ENCODE measurements at regions not wholly inside any gene's neighbourhood (a gene's known extent, or its start where the extent isn't known, plus 50 kb on each side); places are given as distances from the start of the nearest gene placed in this dataset.

DNA sequence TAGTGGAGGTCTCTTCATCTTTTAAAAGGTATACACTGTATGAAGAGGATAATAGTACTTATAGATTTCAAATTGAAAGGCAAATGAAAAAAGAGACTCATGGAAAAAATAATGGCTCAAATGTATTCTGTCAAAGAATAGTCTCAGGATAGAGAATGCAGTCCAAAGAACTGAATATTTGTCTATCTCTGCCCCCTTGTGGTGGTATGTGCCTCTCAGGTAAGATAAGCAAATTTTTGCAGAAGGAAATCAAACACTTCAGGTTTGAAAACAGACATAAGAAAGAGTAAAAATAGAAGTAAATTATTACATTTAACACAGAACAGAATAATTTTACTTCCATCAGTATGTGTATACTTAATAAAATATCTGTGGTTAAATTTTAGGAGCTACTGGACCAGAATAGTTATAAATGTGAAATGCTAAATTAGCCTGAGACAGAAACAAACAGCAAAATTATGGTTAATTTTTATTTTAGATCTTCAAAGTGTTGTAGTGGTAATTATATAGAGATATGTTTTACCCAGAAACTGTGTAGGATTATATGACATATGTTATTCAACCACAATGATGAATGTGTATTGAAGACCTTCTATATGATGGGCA lies 164.4 kb upstream of the PALMD start:
- no peaks in the 10 kb centered on the region for H3K36me3 ChIP-seq (ENCODE audit: control insufficient read depth in 2 of 2, insufficient read depth in 2 of 2, low read length in 1 of 2)
- no peaks in the 10 kb centered on the region for H3K9me3 ChIP-seq (ENCODE audit: control insufficient read depth in 2 of 2, insufficient read depth in 1 of 2, low read depth in 1 of 2, low read length in 1 of 2)
- H3K4me1 ChIP-seq (ENCODE audit: control insufficient read depth in 2 of 2, insufficient read depth in 2 of 2, low read length in 1 of 2): no peaks in the 10 kb centered on the region
- no peak overlapping the region for H3K27ac ChIP-seq (ENCODE audit: low read depth in 2 of 2, low read length in 1 of 2)
- no peaks in the 10 kb centered on the region for H3K27me3 ChIP-seq (ENCODE audit: control insufficient read depth in 1 of 2, insufficient read depth in 2 of 2, low read length in 2 of 2)
- no peak overlapping the region for H3K4me3 ChIP-seq (ENCODE audit: low read depth in 1 of 2, low read length in 2 of 2)

DNA sequence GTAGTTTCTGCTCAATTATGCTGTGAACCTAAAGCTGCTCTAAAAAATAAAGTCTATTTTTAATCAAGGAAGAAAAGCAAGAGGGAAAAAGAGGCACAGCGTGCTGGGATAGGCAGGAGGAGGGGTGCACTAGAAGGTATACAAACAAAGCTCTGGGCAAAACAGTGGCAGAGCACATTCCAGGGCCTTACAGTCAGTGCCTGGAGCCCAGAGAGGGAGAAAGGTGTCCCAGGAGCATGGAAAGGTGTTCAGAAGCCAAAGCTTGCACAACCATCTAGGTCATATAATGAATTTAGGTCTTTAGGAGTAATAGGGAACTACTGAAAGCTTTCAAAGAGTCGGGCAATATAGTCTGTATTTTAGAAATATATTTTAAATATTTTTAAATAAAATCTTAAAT lies 163.6 kb upstream of the PALMD start:
- no peaks in the 10 kb centered on the region for H3K9me3 ChIP-seq (ENCODE audit: control insufficient read depth in 2 of 2, insufficient read depth in 1 of 2, low read depth in 1 of 2, low read length in 1 of 2)
- no peak overlapping the region for H3K27ac ChIP-seq (ENCODE audit: low read depth in 2 of 2, low read length in 1 of 2)
- WGBS, 2 donors: 78 to 83% methylated on average over 2 of the region's 2 CpGs
- H3K27me3 ChIP-seq (ENCODE audit: control insufficient read depth in 1 of 2, insufficient read depth in 2 of 2, low read length in 2 of 2): no peaks in the 10 kb centered on the region
- no peaks in the 10 kb centered on the region for H3K4me1 ChIP-seq (ENCODE audit: control insufficient read depth in 2 of 2, insufficient read depth in 2 of 2, low read length in 1 of 2)
- no peaks in the 10 kb centered on the region for H3K36me3 ChIP-seq (ENCODE audit: control insufficient read depth in 2 of 2, insufficient read depth in 2 of 2, low read length in 1 of 2)
- H3K4me3 ChIP-seq (ENCODE audit: low read depth in 1 of 2, low read length in 2 of 2): no peak overlapping the region

DNA sequence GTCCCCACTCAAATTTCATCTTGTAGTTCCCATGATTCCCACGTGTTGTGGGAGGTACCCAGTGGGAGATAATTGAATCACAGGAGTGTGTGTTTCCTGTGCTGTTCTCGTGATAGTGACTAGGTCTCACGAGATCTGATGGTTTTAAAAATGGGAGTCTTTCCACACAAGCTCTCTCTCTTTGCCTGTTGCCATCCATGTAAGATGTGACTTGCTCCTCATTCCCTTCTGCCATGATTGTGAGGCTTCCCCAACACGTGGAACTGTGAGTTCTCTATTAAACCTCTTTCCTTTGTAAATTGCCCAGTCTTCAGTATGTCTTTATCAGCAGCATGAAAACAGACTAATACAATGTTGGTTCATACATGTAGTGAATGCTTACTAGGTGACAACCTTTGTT lies 163.2 kb upstream of the PALMD start:
- Histone ChIP-seq H3K27ac (ENCODE audit: low read depth in 2 of 2, low read length in 1 of 2) (no peak overlapping the region), H3K4me1 (ENCODE audit: control insufficient read depth in 2 of 2, insufficient read depth in 2 of 2, low read length in 1 of 2) (no peaks in the 10 kb centered on the region), H3K36me3 (ENCODE audit: control insufficient read depth in 2 of 2, insufficient read depth in 2 of 2, low read length in 1 of 2) (no peaks in the 10 kb centered on the region), H3K9me3 (ENCODE audit: control insufficient read depth in 2 of 2, insufficient read depth in 1 of 2, low read depth in 1 of 2, low read length in 1 of 2) (no peaks in the 10 kb centered on the region), H3K27me3 (ENCODE audit: control insufficient read depth in 1 of 2, insufficient read depth in 2 of 2, low read length in 2 of 2) (no peaks in the 10 kb centered on the region), H3K4me3 (ENCODE audit: low read depth in 1 of 2, low read length in 2 of 2) (no peak overlapping the region)
- WGBS, 2 donors: 74 to 87% methylated on average over 4 of the region's 4 CpGs

DNA sequence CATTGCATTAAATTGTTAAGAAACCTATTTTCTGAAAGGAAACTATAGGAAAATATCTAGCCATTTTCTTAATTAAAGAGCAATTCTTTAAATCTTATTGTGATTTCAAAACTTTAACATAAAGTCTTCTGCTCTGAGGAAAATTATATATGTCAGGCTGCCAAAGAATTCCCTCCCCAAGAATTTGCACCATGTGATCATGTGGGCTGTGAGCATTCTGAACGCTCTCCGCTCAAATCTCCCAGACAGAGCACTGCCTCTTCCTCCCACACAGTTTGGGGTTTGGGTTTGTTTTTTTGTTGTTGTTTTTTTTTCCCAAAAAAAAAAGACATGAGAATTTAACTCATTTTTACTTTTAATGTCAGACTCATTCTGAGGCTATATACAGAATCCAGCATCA lies 155.9 kb upstream of the PALMD start:
- no peak overlapping the region for H3K4me3 ChIP-seq (ENCODE audit: low read depth in 1 of 2, low read length in 2 of 2)
- no peaks in the 10 kb centered on the region for H3K36me3 ChIP-seq (ENCODE audit: control insufficient read depth in 2 of 2, insufficient read depth in 2 of 2, low read length in 1 of 2)
- WGBS, 2 donors: 87% methylated on average over 2 of the region's 2 CpGs
- H3K4me1 ChIP-seq (ENCODE audit: control insufficient read depth in 2 of 2, insufficient read depth in 2 of 2, low read length in 1 of 2): no peaks in the 10 kb centered on the region
- H3K9me3 ChIP-seq (ENCODE audit: control insufficient read depth in 2 of 2, insufficient read depth in 1 of 2, low read depth in 1 of 2, low read length in 1 of 2): no peaks in the 10 kb centered on the region
- H3K27ac ChIP-seq (ENCODE audit: low read depth in 2 of 2, low read length in 1 of 2): no peak overlapping the region
- no peaks in the 10 kb centered on the region for H3K27me3 ChIP-seq (ENCODE audit: control insufficient read depth in 1 of 2, insufficient read depth in 2 of 2, low read length in 2 of 2)

DNA sequence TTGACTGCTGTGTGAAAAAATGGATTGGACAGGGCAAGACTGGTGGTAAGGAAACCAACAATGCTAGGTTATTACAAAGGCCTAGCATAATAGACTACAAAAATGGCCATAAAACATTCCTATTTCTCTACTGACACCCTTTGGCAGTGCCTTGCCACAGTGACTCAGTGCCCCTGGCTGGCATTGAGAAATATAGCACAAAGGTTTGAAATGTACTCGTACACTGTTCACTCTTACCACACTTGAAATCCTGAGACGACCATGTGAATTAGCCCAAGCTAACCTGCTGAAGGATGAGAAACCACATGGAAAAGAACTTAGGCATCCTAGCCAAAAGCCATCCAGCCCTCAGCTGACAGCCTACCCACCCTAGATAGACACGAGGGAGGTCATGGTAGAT lies 149.8 kb upstream of the PALMD start:
- Histone ChIP-seq H3K27ac (ENCODE audit: low read depth in 2 of 2, low read length in 1 of 2) (no peak overlapping the region), H3K4me3 (ENCODE audit: low read depth in 1 of 2, low read length in 2 of 2) (no peak overlapping the region), H3K27me3 (ENCODE audit: control insufficient read depth in 1 of 2, insufficient read depth in 2 of 2, low read length in 2 of 2) (no peaks in the 10 kb centered on the region), H3K9me3 (ENCODE audit: control insufficient read depth in 2 of 2, insufficient read depth in 1 of 2, low read depth in 1 of 2, low read length in 1 of 2) (no peaks in the 10 kb centered on the region), H3K36me3 (ENCODE audit: control insufficient read depth in 2 of 2, insufficient read depth in 2 of 2, low read length in 1 of 2) (no peaks in the 10 kb centered on the region), H3K4me1 (ENCODE audit: control insufficient read depth in 2 of 2, insufficient read depth in 2 of 2, low read length in 1 of 2) (no peaks in the 10 kb centered on the region)
- 76 to 81% methylated on average over 3 of the region's 3 CpGs for WGBS, 2 donors

DNA sequence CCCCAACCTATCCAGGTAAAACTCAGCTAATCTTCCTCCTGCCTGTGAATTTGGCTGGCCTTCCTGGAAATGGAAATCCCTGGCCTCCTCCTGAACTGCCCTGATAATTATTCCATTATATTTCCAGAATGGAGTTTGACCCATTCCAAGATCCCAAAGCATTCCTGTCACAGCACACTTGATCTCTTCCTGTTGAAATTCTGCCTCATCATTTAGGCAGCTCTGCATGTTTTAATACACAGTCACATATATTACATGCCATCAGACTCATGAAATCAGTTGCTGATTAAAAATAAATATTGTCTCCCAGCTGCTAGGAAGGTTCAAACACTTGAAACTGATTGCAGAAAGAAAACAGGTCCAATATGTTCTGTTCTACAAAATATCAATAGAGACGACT lies 148.2 kb upstream of the PALMD start:
- H3K4me3 ChIP-seq (ENCODE audit: low read depth in 1 of 2, low read length in 2 of 2): no peak overlapping the region
- H3K36me3 ChIP-seq (ENCODE audit: control insufficient read depth in 2 of 2, insufficient read depth in 2 of 2, low read length in 1 of 2): no peaks in the 10 kb centered on the region
- no peaks in the 10 kb centered on the region for H3K9me3 ChIP-seq (ENCODE audit: control insufficient read depth in 2 of 2, insufficient read depth in 1 of 2, low read depth in 1 of 2, low read length in 1 of 2)
- no peak overlapping the region for H3K27ac ChIP-seq (ENCODE audit: low read depth in 2 of 2, low read length in 1 of 2)
- 72 to 75% methylated on average over 1 of the region's 1 CpG for WGBS, 2 donors
- H3K27me3 ChIP-seq (ENCODE audit: control insufficient read depth in 1 of 2, insufficient read depth in 2 of 2, low read length in 2 of 2): no peaks in the 10 kb centered on the region
- H3K4me1 ChIP-seq (ENCODE audit: control insufficient read depth in 2 of 2, insufficient read depth in 2 of 2, low read length in 1 of 2): no peaks in the 10 kb centered on the region

DNA sequence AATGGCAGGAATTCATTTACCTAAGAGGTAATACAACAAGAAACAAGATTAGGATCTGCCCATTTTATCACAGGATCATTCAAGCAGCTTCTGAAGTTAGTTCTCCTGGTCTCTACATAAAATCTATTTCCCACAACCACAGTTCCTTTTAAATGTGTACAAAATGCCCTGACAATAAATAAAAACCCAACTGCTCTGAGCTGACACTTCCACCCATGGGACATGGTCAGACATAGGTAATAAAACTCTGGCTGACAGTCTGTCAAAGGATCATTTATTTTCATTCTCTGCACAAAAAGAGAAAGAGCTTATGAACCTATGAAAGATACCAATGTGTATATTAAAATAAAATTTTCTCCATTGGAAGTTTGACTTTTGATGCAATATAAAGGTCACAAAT lies 145.4 kb upstream of the PALMD start:
- Histone ChIP-seq H3K9me3 (ENCODE audit: control insufficient read depth in 2 of 2, insufficient read depth in 1 of 2, low read depth in 1 of 2, low read length in 1 of 2) (no peaks in the 10 kb centered on the region), H3K36me3 (ENCODE audit: control insufficient read depth in 2 of 2, insufficient read depth in 2 of 2, low read length in 1 of 2) (no peaks in the 10 kb centered on the region), H3K27ac (ENCODE audit: low read depth in 2 of 2, low read length in 1 of 2) (no peak overlapping the region), H3K4me3 (ENCODE audit: low read depth in 1 of 2, low read length in 2 of 2) (no peak overlapping the region), H3K4me1 (ENCODE audit: control insufficient read depth in 2 of 2, insufficient read depth in 2 of 2, low read length in 1 of 2) (no peaks in the 10 kb centered on the region), H3K27me3 (ENCODE audit: control insufficient read depth in 1 of 2, insufficient read depth in 2 of 2, low read length in 2 of 2) (no peaks in the 10 kb centered on the region)

DNA sequence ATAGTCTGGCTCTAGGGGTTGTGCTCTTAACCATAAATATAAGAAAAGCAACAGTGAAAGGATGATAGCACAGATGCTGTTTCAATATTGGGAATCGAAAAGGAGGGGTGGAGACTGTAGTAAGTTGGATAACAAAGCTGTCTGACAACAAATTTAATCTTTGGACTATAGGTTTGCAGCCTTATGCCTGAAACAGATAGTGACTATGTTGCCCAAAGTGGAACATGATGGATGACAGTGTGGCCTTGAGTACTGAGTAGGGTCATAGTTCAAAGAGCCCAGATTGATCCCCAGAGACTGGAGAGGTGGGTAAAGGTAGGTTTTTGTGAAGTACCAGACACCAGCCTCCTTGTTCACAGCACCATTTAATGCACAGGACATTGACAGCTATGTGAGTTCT lies 144.0 kb upstream of the PALMD start:
- Histone ChIP-seq H3K27me3 (ENCODE audit: control insufficient read depth in 1 of 2, insufficient read depth in 2 of 2, low read length in 2 of 2) (no peaks in the 10 kb centered on the region), H3K9me3 (ENCODE audit: control insufficient read depth in 2 of 2, insufficient read depth in 1 of 2, low read depth in 1 of 2, low read length in 1 of 2) (no peaks in the 10 kb centered on the region), H3K36me3 (ENCODE audit: control insufficient read depth in 2 of 2, insufficient read depth in 2 of 2, low read length in 1 of 2) (no peaks in the 10 kb centered on the region), H3K4me3 (ENCODE audit: low read depth in 1 of 2, low read length in 2 of 2) (no peak overlapping the region), H3K27ac (ENCODE audit: low read depth in 2 of 2, low read length in 1 of 2) (no peak overlapping the region), H3K4me1 (ENCODE audit: control insufficient read depth in 2 of 2, insufficient read depth in 2 of 2, low read length in 1 of 2) (no peaks in the 10 kb centered on the region)
- 71 to 86% methylated on average over 1 of the region's 1 CpG for WGBS, 2 donors

DNA sequence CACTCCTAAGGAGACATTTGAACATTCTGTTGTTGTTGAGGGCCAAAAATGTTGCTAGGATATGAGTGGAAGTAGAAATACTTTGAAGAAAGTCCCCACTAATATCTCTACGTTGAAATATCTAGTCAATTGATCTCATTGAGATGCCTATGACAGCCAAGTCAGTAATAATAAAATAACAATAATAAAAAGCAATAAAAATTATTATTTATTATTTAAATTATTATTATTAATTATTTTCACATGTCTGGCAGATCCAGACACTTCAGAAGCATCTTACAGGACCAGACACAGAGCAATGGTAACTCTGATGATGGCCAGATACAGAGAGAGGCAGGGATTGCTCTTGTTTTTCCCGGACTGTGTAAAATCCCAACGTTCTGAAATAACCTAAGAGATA lies 143.5 kb upstream of the PALMD start:
- no peak overlapping the region for H3K27ac ChIP-seq (ENCODE audit: low read depth in 2 of 2, low read length in 1 of 2)
- no peaks in the 10 kb centered on the region for H3K4me1 ChIP-seq (ENCODE audit: control insufficient read depth in 2 of 2, insufficient read depth in 2 of 2, low read length in 1 of 2)
- no peaks in the 10 kb centered on the region for H3K27me3 ChIP-seq (ENCODE audit: control insufficient read depth in 1 of 2, insufficient read depth in 2 of 2, low read length in 2 of 2)
- no peak overlapping the region for H3K4me3 ChIP-seq (ENCODE audit: low read depth in 1 of 2, low read length in 2 of 2)
- WGBS, 2 donors: 60 to 65% methylated on average over 3 of the region's 3 CpGs
- no peaks in the 10 kb centered on the region for H3K9me3 ChIP-seq (ENCODE audit: control insufficient read depth in 2 of 2, insufficient read depth in 1 of 2, low read depth in 1 of 2, low read length in 1 of 2)
- no peaks in the 10 kb centered on the region for H3K36me3 ChIP-seq (ENCODE audit: control insufficient read depth in 2 of 2, insufficient read depth in 2 of 2, low read length in 1 of 2)

DNA sequence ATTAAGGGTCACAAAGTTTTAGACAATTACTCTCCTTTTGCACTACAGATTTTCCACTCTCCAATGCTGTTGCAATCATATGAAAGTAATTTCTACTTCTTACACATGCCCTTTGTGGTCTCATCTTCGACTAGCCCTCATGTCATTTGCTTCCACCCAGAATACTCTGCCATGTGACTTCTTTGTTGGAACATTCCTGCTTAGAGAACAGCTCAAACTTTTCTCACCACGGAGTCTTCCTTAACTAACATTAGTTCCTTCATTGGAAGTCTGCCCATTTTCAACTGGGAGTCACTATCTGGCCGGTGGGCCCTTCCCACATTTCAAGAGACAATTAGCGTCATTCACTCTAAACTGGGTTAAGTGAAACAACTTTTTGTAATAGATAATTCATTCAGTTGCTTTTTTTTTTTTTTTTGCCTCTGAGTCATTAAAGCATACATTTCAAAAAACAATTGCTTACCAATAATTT lies 142.6 kb upstream of the PALMD start:
- Histone ChIP-seq H3K4me3 (ENCODE audit: low read depth in 1 of 2, low read length in 2 of 2) (no peak overlapping the region), H3K4me1 (ENCODE audit: control insufficient read depth in 2 of 2, insufficient read depth in 2 of 2, low read length in 1 of 2) (no peaks in the 10 kb centered on the region), H3K9me3 (ENCODE audit: control insufficient read depth in 2 of 2, insufficient read depth in 1 of 2, low read depth in 1 of 2, low read length in 1 of 2) (no peaks in the 10 kb centered on the region), H3K27me3 (ENCODE audit: control insufficient read depth in 1 of 2, insufficient read depth in 2 of 2, low read length in 2 of 2) (no peaks in the 10 kb centered on the region), H3K27ac (ENCODE audit: low read depth in 2 of 2, low read length in 1 of 2) (no peak overlapping the region), H3K36me3 (ENCODE audit: control insufficient read depth in 2 of 2, insufficient read depth in 2 of 2, low read length in 1 of 2) (no peaks in the 10 kb centered on the region)
- 45 to 48% methylated on average over 4 of the region's 4 CpGs for WGBS, 2 donors
